ENCODE measurements at regions not wholly inside any gene's neighbourhood (a gene's known extent, or its start where the extent isn't known, plus 50 kb on each side); places are given as distances from the start of the nearest gene placed in this dataset.

DNA sequence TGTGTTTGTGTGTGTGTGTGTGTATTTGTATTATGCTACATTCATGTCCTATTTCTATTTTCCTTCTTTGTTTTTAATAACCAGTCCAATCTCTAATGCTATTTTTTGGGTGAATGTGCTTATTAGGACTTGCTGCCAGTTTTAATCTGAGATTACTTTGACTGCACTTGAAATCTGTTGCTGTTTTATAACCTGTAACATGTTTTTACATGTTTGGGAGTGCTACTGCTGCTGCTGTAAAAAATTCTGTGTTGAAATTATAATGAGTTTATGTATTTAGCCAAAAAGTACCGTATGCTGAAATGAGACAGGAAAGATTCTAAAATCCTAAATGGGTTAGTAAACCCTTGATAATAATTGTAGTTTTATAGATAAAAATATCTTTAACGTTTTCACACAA lies 104.7 kb upstream of the SSBP2 start:
- H3K27ac Mint-ChIP-seq, result peak overlapping the region; percentile 47
- TF ChIP-seq ZNF462 (CRISPR knock-in tag; IDR thresholded peaks at IDR 0.05), result no peak
- TF ChIP-seq POLR2AphosphoS5 (IDR thresholded peaks at IDR 0.05; ENCODE audit: low read depth), result no peak
- no peak for TF ChIP-seq JUNB (IDR thresholded peaks at IDR 0.05; ENCODE audit: unreplicated experiment)
- TF ChIP-seq EZH2phosphoT487 (IDR thresholded peaks at IDR 0.05; ENCODE audit: unreplicated experiment), result no peak
- no peak for TF ChIP-seq NANOG (IDR thresholded peaks at IDR 0.05; ENCODE audit: borderline replicate concordance)
- H3K27me3 ChIP-seq (ENCODE audit: insufficient read depth), result no peaks in the 10 kb centered on the region
- no peaks in the 10 kb centered on the region for H3K36me3 ChIP-seq (ENCODE audit: insufficient read depth)
- ATAC-seq, result no peak
- no peak overlapping the region for H3K4me3 ChIP-seq
- no peaks in the 10 kb centered on the region for H4K20me1 ChIP-seq (replicated peaks; ENCODE audit: insufficient read depth)
- no peak overlapping the region for H3K27ac ChIP-seq (ENCODE audit: low read depth)
- no peaks in the 10 kb centered on the region for H3K9me3 Mint-ChIP-seq
- H3K36me3 Mint-ChIP-seq (ENCODE audit: low read depth), result no peaks in the 10 kb centered on the region
- H3K4me1 ChIP-seq (ENCODE audit: insufficient read depth), result peaks cover 60% of the 10 kb centered on the region
- H3K9me2 ChIP-seq (ENCODE audit: insufficient read depth), result no peaks in the 10 kb centered on the region
- peaks cover 3% of the 10 kb centered on the region for H3F3A ChIP-seq (replicated peaks; ENCODE audit: low read depth)
- H3K79me2 ChIP-seq (replicated peaks; ENCODE audit: insufficient read depth), result no peaks in the 10 kb centered on the region
- H2AFZ ChIP-seq, result no peak overlapping the region
- peaks cover 9% of the 10 kb centered on the region for H3K27me3 Mint-ChIP-seq (ENCODE audit: insufficient read depth, low read depth, poor library complexity)
- H3K4me1 Mint-ChIP-seq, result peaks cover 61% of the 10 kb centered on the region
- H3K4me2 ChIP-seq, result no peak overlapping the region
- H3K4me3 Mint-ChIP-seq, result no peak overlapping the region
- DNase-seq (ENCODE audit: low spot score), result no peak

GRCh38 chr5:81854915-81855314 lies 104.0 kb upstream of the SSBP2 start:
- H3K27ac ChIP-seq (ENCODE audit: low read depth), result no peak overlapping the region
- peaks cover 9% of the 10 kb centered on the region for H3K27me3 Mint-ChIP-seq (ENCODE audit: insufficient read depth, low read depth, poor library complexity)
- H3K36me3 Mint-ChIP-seq (ENCODE audit: low read depth), result no peaks in the 10 kb centered on the region
- H3K4me1 ChIP-seq (ENCODE audit: insufficient read depth), result peaks cover 67% of the 10 kb centered on the region
- H4K20me1 ChIP-seq (replicated peaks; ENCODE audit: insufficient read depth), result no peaks in the 10 kb centered on the region
- no peaks in the 10 kb centered on the region for H3K9me3 Mint-ChIP-seq
- no peak overlapping the region for H2AFZ ChIP-seq
- peak overlapping the region; percentile 25; the same call in 1 of the 2 replicates for H3K27ac Mint-ChIP-seq
- H3K79me2 ChIP-seq (replicated peaks; ENCODE audit: insufficient read depth), result no peaks in the 10 kb centered on the region
- no peak overlapping the region for H3K4me2 ChIP-seq
- H3K27me3 ChIP-seq (ENCODE audit: insufficient read depth), result no peaks in the 10 kb centered on the region
- H3K4me3 Mint-ChIP-seq, result no peak overlapping the region
- H3K4me3 ChIP-seq, result no peak overlapping the region
- H3K4me1 Mint-ChIP-seq, result peaks cover 68% of the 10 kb centered on the region
- ATAC-seq (no peak), DNase-seq (ENCODE audit: low spot score) (no peak)
- no peaks in the 10 kb centered on the region for H3K9me2 ChIP-seq (ENCODE audit: insufficient read depth)
- peaks cover 3% of the 10 kb centered on the region for H3F3A ChIP-seq (replicated peaks; ENCODE audit: low read depth)
- H3K36me3 ChIP-seq (ENCODE audit: insufficient read depth), result no peaks in the 10 kb centered on the region
- no peak for TF ChIP-seq CTCF (conservative IDR thresholded peaks at IDR 0.05; ENCODE audit: low read depth in 2 of 2)
- TF ChIP-seq, protein P1, sequence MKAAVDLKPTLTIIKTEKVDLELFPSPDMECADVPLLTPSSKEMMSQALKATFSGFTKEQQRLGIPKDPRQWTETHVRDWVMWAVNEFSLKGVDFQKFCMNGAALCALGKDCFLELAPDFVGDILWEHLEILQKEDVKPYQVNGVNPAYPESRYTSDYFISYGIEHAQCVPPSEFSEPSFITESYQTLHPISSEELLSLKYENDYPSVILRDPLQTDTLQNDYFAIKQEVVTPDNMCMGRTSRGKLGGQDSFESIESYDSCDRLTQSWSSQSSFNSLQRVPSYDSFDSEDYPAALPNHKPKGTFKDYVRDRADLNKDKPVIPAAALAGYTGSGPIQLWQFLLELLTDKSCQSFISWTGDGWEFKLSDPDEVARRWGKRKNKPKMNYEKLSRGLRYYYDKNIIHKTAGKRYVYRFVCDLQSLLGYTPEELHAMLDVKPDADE (IDR thresholded peaks at IDR 0.05), result no peak
- TF ChIP-seq POLR2AphosphoS5 (IDR thresholded peaks at IDR 0.05; ENCODE audit: low read depth), result no peak
- no peak for TF ChIP-seq ZNF331 (CRISPR knock-in tag; IDR thresholded peaks at IDR 0.05; ENCODE audit: low read depth)
- TF ChIP-seq ZNF114 (CRISPR knock-in tag; IDR thresholded peaks at IDR 0.05), result no peak
- TF ChIP-seq EZH2phosphoT487 (IDR thresholded peaks at IDR 0.05; ENCODE audit: unreplicated experiment), result no peak
- TF ChIP-seq, protein P2, sequence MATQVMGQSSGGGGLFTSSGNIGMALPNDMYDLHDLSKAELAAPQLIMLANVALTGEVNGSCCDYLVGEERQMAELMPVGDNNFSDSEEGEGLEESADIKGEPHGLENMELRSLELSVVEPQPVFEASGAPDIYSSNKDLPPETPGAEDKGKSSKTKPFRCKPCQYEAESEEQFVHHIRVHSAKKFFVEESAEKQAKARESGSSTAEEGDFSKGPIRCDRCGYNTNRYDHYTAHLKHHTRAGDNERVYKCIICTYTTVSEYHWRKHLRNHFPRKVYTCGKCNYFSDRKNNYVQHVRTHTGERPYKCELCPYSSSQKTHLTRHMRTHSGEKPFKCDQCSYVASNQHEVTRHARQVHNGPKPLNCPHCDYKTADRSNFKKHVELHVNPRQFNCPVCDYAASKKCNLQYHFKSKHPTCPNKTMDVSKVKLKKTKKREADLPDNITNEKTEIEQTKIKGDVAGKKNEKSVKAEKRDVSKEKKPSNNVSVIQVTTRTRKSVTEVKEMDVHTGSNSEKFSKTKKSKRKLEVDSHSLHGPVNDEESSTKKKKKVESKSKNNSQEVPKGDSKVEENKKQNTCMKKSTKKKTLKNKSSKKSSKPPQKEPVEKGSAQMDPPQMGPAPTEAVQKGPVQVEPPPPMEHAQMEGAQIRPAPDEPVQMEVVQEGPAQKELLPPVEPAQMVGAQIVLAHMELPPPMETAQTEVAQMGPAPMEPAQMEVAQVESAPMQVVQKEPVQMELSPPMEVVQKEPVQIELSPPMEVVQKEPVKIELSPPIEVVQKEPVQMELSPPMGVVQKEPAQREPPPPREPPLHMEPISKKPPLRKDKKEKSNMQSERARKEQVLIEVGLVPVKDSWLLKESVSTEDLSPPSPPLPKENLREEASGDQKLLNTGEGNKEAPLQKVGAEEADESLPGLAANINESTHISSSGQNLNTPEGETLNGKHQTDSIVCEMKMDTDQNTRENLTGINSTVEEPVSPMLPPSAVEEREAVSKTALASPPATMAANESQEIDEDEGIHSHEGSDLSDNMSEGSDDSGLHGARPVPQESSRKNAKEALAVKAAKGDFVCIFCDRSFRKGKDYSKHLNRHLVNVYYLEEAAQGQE (IDR thresholded peaks at IDR 0.05; ENCODE audit: unreplicated experiment), result no peak
- no peak for TF ChIP-seq JUNB (IDR thresholded peaks at IDR 0.05; ENCODE audit: unreplicated experiment)

Measured in GM23338 (cell line).